GM23338 (cell line): ENCODE measurements at regions not wholly inside any gene's neighbourhood (a gene's known extent, or its start where the extent isn't known, plus 50 kb on each side); places are given as distances from the start of the nearest gene placed in this dataset.

Source experiments
- ATAC-seq: fragments of 200-7000 bp; cut with Tn5 transposase; 3 replicates; pipeline ENCODE4 v1.9.1; 2020
- DNase-seq: peaks from one replicate; pipeline ENCODE4 v3.0.0-alpha.2; 2015; ENCODE audit warnings: low spot score
- H2AFZ ChIP-seq: fragments of 200-600 bp; sonication (generic); 2 replicates; pipeline ENCODE4 v1.8.0; 2016; ENCODE audit warnings: antibody characterized with exemption, mild to moderate bottlenecking, moderate library complexity
- H3F3A ChIP-seq: fragments of 200-600 bp; sonication (generic); replicated peaks from 2 replicates; pipeline ENCODE4 v1.8.0; 2017; ENCODE audit warnings: antibody characterized with exemption, mixed run types, low read depth
- H3K27ac ChIP-seq: fragments of 200-600 bp; sonication (generic); 2 replicates; pipeline ENCODE4 v1.6.1; 2016; ENCODE audit warnings: low read depth
- H3K27me3 ChIP-seq: fragments of 200-600 bp; sonication (generic); 2 replicates; pipeline ENCODE4 v1.8.0; 2016; ENCODE audit warnings: mild to moderate bottlenecking, mixed run types, moderate library complexity; ENCODE audit not compliant: insufficient read depth
- H3K36me3 ChIP-seq: fragments of 200-600 bp; sonication (generic); 2 replicates; pipeline ENCODE4 v1.8.0; 2016; ENCODE audit warnings: mild to moderate bottlenecking; ENCODE audit not compliant: insufficient read depth
- H3K4me1 ChIP-seq: fragments of 200-600 bp; sonication (generic); 2 replicates; pipeline ENCODE4 v1.8.0; 2016; ENCODE audit warnings: mild to moderate bottlenecking, moderate library complexity; ENCODE audit not compliant: insufficient read depth
- H3K4me2 ChIP-seq: fragments of 200-600 bp; sonication (generic); 2 replicates; pipeline ENCODE4 v1.7.1; 2017; ENCODE audit warnings: mixed run types
- H3K4me3 ChIP-seq: fragments of 200-600 bp; sonication (generic); 2 replicates; pipeline ENCODE4 v1.6.1; 2016; ENCODE audit warnings: mixed run types
- H3K79me2 ChIP-seq: fragments of 200-600 bp; sonication (generic); replicated peaks from 2 replicates; pipeline ENCODE4 v1.8.0; 2017; ENCODE audit warnings: mild to moderate bottlenecking; ENCODE audit not compliant: insufficient read depth
- H3K9me2 ChIP-seq: fragments of 200-600 bp; sonication (generic); 2 replicates; pipeline ENCODE4 v1.8.0; 2017; ENCODE audit not compliant: insufficient read depth
- H4K20me1 ChIP-seq: fragments of 200-600 bp; sonication (generic); replicated peaks from 2 replicates; pipeline ENCODE4 v1.8.0; 2017; ENCODE audit warnings: mild to moderate bottlenecking; ENCODE audit not compliant: insufficient read depth
- H3K27ac Mint-ChIP-seq: 2 replicates; pipeline ENCODE4 v1.8.0; 2020; ENCODE audit warnings: inconsistent platforms, mild to moderate bottlenecking, moderate library complexity, mixed read lengths
- H3K27me3 Mint-ChIP-seq: 3 replicates; pipeline ENCODE4 v1.8.0; 2022; ENCODE audit warnings: low read depth, mild to moderate bottlenecking, moderate library complexity, mixed read lengths, inconsistent platforms; ENCODE audit not compliant: insufficient read depth, poor library complexity
- H3K36me3 Mint-ChIP-seq: 3 replicates; pipeline ENCODE4 v1.8.0; 2021; ENCODE audit warnings: low read depth, mild to moderate bottlenecking, inconsistent platforms, moderate library complexity, mixed read lengths
- H3K4me1 Mint-ChIP-seq: 3 replicates; pipeline ENCODE4 v1.8.0; 2020; ENCODE audit warnings: mild to moderate bottlenecking, inconsistent platforms, mixed read lengths
- H3K4me3 Mint-ChIP-seq: 3 replicates; pipeline ENCODE4 v1.8.0; 2021; ENCODE audit warnings: moderate library complexity, mild to moderate bottlenecking, inconsistent platforms, mixed read lengths
- H3K9me3 Mint-ChIP-seq: 3 replicates; pipeline ENCODE4 v1.8.0; 2020; ENCODE audit warnings: moderate library complexity, mild to moderate bottlenecking, inconsistent platforms, mixed read lengths
- CREB1 ChIP-seq: fragments of 250-450 bp; sonication (Bioruptor Pico); IDR thresholded peaks from 2 replicates; pipeline ENCODE4 v1.5.0; 2020; ENCODE audit warnings: low read depth, mild to moderate bottlenecking, moderate library complexity
- CTCF ChIP-seq, 2 experiments: fragments of 200-600 bp in 1 of 2; sonication (generic) in 1 of 2; conservative IDR thresholded peaks; 2 replicates each; pipeline versions ENCODE4 v1.5.1 to v1.6.1; 2016 to 2017; ENCODE audit warnings: antibody characterized with exemption in 2 of 2, low read depth in 2 of 2, mild to moderate bottlenecking in 2 of 2, moderate library complexity in 1 of 2
- ETS1 ChIP-seq: IDR thresholded peaks from 2 replicates; pipeline ENCODE4 v1.6.1; 2016; ENCODE audit warnings: antibody characterized with exemption
- EZH2 ChIP-seq: fragments of 200-600 bp; sonication (generic); IDR thresholded peaks from one replicate; pipeline ENCODE4 v1.8.0; 2017; ENCODE audit warnings: antibody characterized with exemption, mild to moderate bottlenecking, low read depth; ENCODE audit not compliant: unreplicated experiment
- EZH2phosphoT487 ChIP-seq: fragments of 200-600 bp; sonication (generic); IDR thresholded peaks from one replicate; pipeline ENCODE4 v1.8.1; 2018; ENCODE audit warnings: antibody characterized with exemption; ENCODE audit not compliant: unreplicated experiment
- JUNB ChIP-seq: IDR thresholded peaks from one replicate; pipeline ENCODE4 v1.6.1; 2016; ENCODE audit warnings: antibody characterized with exemption; ENCODE audit not compliant: unreplicated experiment
- NANOG ChIP-seq: IDR thresholded peaks from 2 replicates; pipeline ENCODE4 v1.6.1; 2016; ENCODE audit warnings: antibody characterized with exemption, borderline replicate concordance
- POLR2AphosphoS5 ChIP-seq: IDR thresholded peaks from 2 replicates; pipeline ENCODE4 v1.6.1; 2016; ENCODE audit warnings: antibody characterized with exemption, low read depth
- REST ChIP-seq: IDR thresholded peaks from one replicate; pipeline ENCODE4 v1.6.1; 2018; ENCODE audit warnings: antibody characterized with exemption; ENCODE audit not compliant: unreplicated experiment
- STAT1 ChIP-seq: IDR thresholded peaks from one replicate; pipeline ENCODE4 v1.6.1; 2016; ENCODE audit warnings: antibody characterized with exemption; ENCODE audit not compliant: unreplicated experiment
- ZNF114 ChIP-seq: fragments of 250-450 bp; sonication (Bioruptor Pico); IDR thresholded peaks from 2 replicates; pipeline ENCODE4 v1.5.0; 2020; ENCODE audit warnings: mild to moderate bottlenecking, moderate library complexity
- ZNF331 ChIP-seq: fragments of 250-450 bp; sonication (Bioruptor Pico); IDR thresholded peaks from 2 replicates; pipeline ENCODE4 v1.5.0; 2020; ENCODE audit warnings: low read depth, mild to moderate bottlenecking, moderate library complexity
- ZNF462 ChIP-seq: fragments of 250-450 bp; sonication (Bioruptor Pico); IDR thresholded peaks from 2 replicates; pipeline ENCODE4 v1.5.0; 2020; ENCODE audit warnings: mild to moderate bottlenecking, moderate library complexity

- Mint-ChIP-seq H3K4me1 (peaks cover 4% of the 10 kb centered on the region; the same call in 2 of the 3 replicates), H3K9me3 (peaks cover 10% of the 10 kb centered on the region), H3K4me3 (no peak overlapping the region), H3K27me3 (peaks cover 7% of the 10 kb centered on the region), H3K27ac (no peak overlapping the region), H3K36me3 (no peaks in the 10 kb centered on the region; the same call in 2 of the 3 replicates)
- H3K9me2 ChIP-seq = no peaks in the 10 kb centered on the region
- TF ChIP-seq STAT1 = no peak
- no peak for TF ChIP-seq ZNF462 (CRISPR knock-in tag)
- no peak for TF ChIP-seq EZH2
- TF ChIP-seq EZH2phosphoT487 = no peak
- no peak for TF ChIP-seq ETS1
- TF ChIP-seq POLR2AphosphoS5 = no peak
- TF ChIP-seq CREB1 = no peak
- TF ChIP-seq ZNF114 (CRISPR knock-in tag) = no peak
- no peak for TF ChIP-seq REST
- no peak for TF ChIP-seq JUNB
- TF ChIP-seq NANOG = no peak
- no peak for TF ChIP-seq ZNF331 (CRISPR knock-in tag)
- TF ChIP-seq CTCF (conservative IDR thresholded peaks at IDR 0.05; ENCODE audit: low read depth in 2 of 2) = no peak
- no peak overlapping the region for H3K4me3 ChIP-seq
- H3K36me3 ChIP-seq = no peaks in the 10 kb centered on the region
- no peaks in the 10 kb centered on the region for H3K79me2 ChIP-seq
- H2AFZ ChIP-seq = no peak overlapping the region
- no peak overlapping the region for H3K27ac ChIP-seq
- no peaks in the 10 kb centered on the region for H3K4me1 ChIP-seq
- H4K20me1 ChIP-seq = no peaks in the 10 kb centered on the region
- DNase-seq (peak; percentile 9), ATAC-seq (peak; percentile 81)
- no peak overlapping the region for H3K4me2 ChIP-seq
- no peaks in the 10 kb centered on the region for H3K27me3 ChIP-seq
- H3F3A ChIP-seq = no peaks in the 10 kb centered on the region
Measured at GRCh38 chr2:128691526-128691925, 372.9 kb upstream of the HS6ST1 start.
